Central memory CD4-positive, alpha-beta T cell (primary cell): ENCODE measurements at regions not wholly inside any gene's neighbourhood (a gene's known extent, or its start where the extent isn't known, plus 50 kb on each side); places are given as distances from the start of the nearest gene placed in this dataset.
"Not testable (repeated sequence)": the region's sequence is repeated elsewhere in the genome, so short reads cannot be mapped to it uniquely, and the experiment has no call there.

Experiments
- DNase-seq: peaks from one replicate; pipeline ENCODE4 v3.0.0; 2022

- DNase-seq, result no peak
These were observed 307.3 kb downstream of the RAPGEF2 start for GRCh38 chr4:159410076-159410777.

- DNase-seq, result no peak
These were observed 308.0 kb downstream of the RAPGEF2 start for GRCh38 chr4:159410891-159411290.

GRCh38 chr4:159413306-159413943 lies 310.5 kb downstream of the RAPGEF2 start:
- no peak for DNase-seq

- no peak for DNase-seq
These were observed 311.4 kb downstream of the RAPGEF2 start for GRCh38 chr4:159414305-159414704.

- no peak for DNase-seq
These were observed 313.2 kb downstream of the RAPGEF2 start for GRCh38 chr4:159416073-159416472.

- no peak for DNase-seq
These were observed 314.1 kb downstream of the RAPGEF2 start for GRCh38 chr4:159416996-159417395.

- DNase-seq, result no peak
These were observed 317.5 kb downstream of the RAPGEF2 start for GRCh38 chr4:159420162-159421057.

- DNase-seq, result not testable (repeated sequence)
These were observed 318.2 kb downstream of the RAPGEF2 start for GRCh38 chr4:159421058-159421419.

- DNase-seq, result no peak
These were observed 319.1 kb downstream of the RAPGEF2 start for GRCh38 chr4:159422019-159422418.

GRCh38 chr4:159422626-159423025 lies 319.7 kb downstream of the RAPGEF2 start:
- no peak for DNase-seq

GRCh38 chr4:159425737-159426305 lies 322.9 kb downstream of the RAPGEF2 start:
- no peak for DNase-seq

GRCh38 chr4:159428293-159428692 lies 325.4 kb downstream of the RAPGEF2 start:
- DNase-seq, result no peak

GRCh38 chr4:159428975-159429692 lies 326.3 kb downstream of the RAPGEF2 start:
- DNase-seq, result no peak

GRCh38 chr4:159429693-159430035 lies 326.8 kb downstream of the RAPGEF2 start:
- DNase-seq, result no peak

GRCh38 chr4:159430896-159431295 lies 328.0 kb downstream of the RAPGEF2 start:
- DNase-seq, result no peak

- DNase-seq, result no peak
These were observed 329.6 kb downstream of the RAPGEF2 start for GRCh38 chr4:159432436-159432835.

- DNase-seq, result no peak
These were observed 330.5 kb downstream of the RAPGEF2 start for GRCh38 chr4:159433337-159433736.

GRCh38 chr4:159434114-159434870 lies 331.4 kb downstream of the RAPGEF2 start:
- DNase-seq, result no peak

GRCh38 chr4:159434871-159435241 lies 332.0 kb downstream of the RAPGEF2 start:
- no peak for DNase-seq

GRCh38 chr4:159435561-159436023 lies 332.7 kb downstream of the RAPGEF2 start:
- no peak for DNase-seq

- DNase-seq, result no peak
These were observed 341.1 kb downstream of the RAPGEF2 start for GRCh38 chr4:159443975-159444374.

- no peak for DNase-seq
These were observed 341.8 kb downstream of the RAPGEF2 start for GRCh38 chr4:159444678-159445077.
